Transverse colon (tissue), 4 donors: ENCODE measurements at regions not wholly inside any gene's neighbourhood (a gene's known extent, or its start where the extent isn't known, plus 50 kb on each side); places are given as distances from the start of the nearest gene placed in this dataset.

Experiments used
- EP300 ChIP-seq: sonication (generic); formaldehyde crosslinking; IDR thresholded peaks from one replicate; pipeline ENCODE4 v1.6.1; 2017; ENCODE audit warnings: antibody characterized with exemption, low read depth
- POLR2A ChIP-seq: fragments of 450-650 bp; IDR thresholded peaks from one replicate; pipeline ENCODE4 v1.6.1; 2016; ENCODE audit warnings: antibody characterized with exemption, mild to moderate bottlenecking, moderate library complexity
- POLR2AphosphoS5 ChIP-seq, 3 donors: sonication (generic); formaldehyde crosslinking; IDR thresholded peaks; one replicate each; pipeline ENCODE4 v1.6.1; 2016; ENCODE audit warnings: antibody characterized with exemption in 3 of 3
- TF ChIP-seq, protein P1 (sequence below), 5 experiments: fragments of 200-600 bp in 3 of 5; fragments of 450-650 bp in 2 of 5; sonication (generic) in 3 of 5; IDR thresholded peaks; 1 replicate in 2 of 5; 2 replicates in 3 of 5; pipeline ENCODE4 v1.5.1; 2016 to 2017; ENCODE audit warnings: antibody characterized with exemption in 5 of 5, inconsistent platforms in 3 of 5, mild to moderate bottlenecking in 2 of 5, moderate library complexity in 1 of 5

DNA sequence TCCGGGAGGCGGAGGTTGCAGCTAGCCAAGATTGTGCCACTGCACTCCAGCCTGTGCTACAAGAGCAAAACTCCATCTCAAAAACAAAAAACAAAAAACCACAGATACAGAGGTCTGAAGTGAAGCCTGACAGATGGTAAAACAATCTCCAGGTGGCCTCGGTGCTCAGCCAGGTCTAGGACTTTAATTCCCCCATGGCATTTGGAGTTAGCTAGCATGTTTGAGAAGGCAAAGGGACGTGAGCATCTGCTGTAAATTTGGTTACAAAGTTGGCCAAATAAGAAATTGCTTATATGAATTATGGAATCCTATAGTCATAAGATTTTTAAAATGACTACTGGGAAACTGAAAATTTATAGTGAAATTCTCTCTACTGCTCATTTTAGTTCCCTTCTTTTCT, 98.3 kb upstream of the FMN2 start:
- TF ChIP-seq, protein P1, sequence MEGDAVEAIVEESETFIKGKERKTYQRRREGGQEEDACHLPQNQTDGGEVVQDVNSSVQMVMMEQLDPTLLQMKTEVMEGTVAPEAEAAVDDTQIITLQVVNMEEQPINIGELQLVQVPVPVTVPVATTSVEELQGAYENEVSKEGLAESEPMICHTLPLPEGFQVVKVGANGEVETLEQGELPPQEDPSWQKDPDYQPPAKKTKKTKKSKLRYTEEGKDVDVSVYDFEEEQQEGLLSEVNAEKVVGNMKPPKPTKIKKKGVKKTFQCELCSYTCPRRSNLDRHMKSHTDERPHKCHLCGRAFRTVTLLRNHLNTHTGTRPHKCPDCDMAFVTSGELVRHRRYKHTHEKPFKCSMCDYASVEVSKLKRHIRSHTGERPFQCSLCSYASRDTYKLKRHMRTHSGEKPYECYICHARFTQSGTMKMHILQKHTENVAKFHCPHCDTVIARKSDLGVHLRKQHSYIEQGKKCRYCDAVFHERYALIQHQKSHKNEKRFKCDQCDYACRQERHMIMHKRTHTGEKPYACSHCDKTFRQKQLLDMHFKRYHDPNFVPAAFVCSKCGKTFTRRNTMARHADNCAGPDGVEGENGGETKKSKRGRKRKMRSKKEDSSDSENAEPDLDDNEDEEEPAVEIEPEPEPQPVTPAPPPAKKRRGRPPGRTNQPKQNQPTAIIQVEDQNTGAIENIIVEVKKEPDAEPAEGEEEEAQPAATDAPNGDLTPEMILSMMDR (IDR thresholded peaks at IDR 0.05): no peak
- TF ChIP-seq POLR2AphosphoS5 (IDR thresholded peaks at IDR 0.05) (no peak), EP300 (no peak), POLR2A (no peak)
